Gastroesophageal sphincter (tissue), 3 donors: ENCODE measurements at regions not wholly inside any gene's neighbourhood (a gene's known extent, or its start where the extent isn't known, plus 50 kb on each side); places are given as distances from the start of the nearest gene placed in this dataset.

ENCODE experiments used
- POLR2A ChIP-seq, 2 donors: fragments of 450-650 bp; IDR thresholded peaks; one replicate each; pipeline ENCODE4 v1.6.1; 2017; ENCODE audit warnings: antibody characterized with exemption in 2 of 2, mild to moderate bottlenecking in 2 of 2, moderate library complexity in 1 of 2
- POLR2AphosphoS5 ChIP-seq: sonication (generic); formaldehyde crosslinking; IDR thresholded peaks from one replicate; pipeline ENCODE4 v1.6.1; 2017; ENCODE audit warnings: antibody characterized with exemption
- TF ChIP-seq, protein P1 (sequence below), 4 experiments: fragments of 200-600 bp in 2 of 4; fragments of 450-650 bp in 2 of 4; sonication (generic) in 1 of 4; IDR thresholded peaks; one replicate each; pipeline ENCODE4 v1.5.1; 2017 to 2019; ENCODE audit warnings: antibody characterized with exemption in 4 of 4, mild to moderate bottlenecking in 2 of 4, moderate library complexity in 2 of 4

DNA sequence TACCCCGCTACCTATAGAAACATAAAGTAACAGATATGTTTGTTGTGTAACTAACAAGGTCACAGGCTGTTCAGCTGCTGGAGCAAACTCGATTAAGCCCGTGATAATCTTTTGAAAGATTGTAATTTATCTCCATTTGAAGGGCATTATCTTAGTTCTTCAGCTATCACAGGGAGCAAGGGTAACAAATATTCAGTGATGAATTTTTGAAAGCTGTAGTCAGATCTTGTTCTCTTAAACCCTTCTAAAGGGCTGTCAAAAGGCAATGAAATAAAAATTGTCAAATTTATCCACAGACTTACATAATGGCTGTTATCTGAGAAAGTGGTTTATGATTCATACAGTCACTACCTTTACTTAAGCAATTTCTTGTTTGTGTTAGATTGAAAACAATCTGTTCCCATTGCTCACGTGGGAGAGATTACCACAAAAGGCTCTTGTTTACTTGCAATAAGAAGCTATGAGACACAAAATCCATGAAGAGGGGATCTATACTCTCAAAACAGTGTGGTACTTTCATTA lies 78.3 kb upstream of the ZNF608 start:
- TF ChIP-seq, protein P1, sequence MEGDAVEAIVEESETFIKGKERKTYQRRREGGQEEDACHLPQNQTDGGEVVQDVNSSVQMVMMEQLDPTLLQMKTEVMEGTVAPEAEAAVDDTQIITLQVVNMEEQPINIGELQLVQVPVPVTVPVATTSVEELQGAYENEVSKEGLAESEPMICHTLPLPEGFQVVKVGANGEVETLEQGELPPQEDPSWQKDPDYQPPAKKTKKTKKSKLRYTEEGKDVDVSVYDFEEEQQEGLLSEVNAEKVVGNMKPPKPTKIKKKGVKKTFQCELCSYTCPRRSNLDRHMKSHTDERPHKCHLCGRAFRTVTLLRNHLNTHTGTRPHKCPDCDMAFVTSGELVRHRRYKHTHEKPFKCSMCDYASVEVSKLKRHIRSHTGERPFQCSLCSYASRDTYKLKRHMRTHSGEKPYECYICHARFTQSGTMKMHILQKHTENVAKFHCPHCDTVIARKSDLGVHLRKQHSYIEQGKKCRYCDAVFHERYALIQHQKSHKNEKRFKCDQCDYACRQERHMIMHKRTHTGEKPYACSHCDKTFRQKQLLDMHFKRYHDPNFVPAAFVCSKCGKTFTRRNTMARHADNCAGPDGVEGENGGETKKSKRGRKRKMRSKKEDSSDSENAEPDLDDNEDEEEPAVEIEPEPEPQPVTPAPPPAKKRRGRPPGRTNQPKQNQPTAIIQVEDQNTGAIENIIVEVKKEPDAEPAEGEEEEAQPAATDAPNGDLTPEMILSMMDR (IDR thresholded peaks at IDR 0.05), result no peak
- TF ChIP-seq POLR2A (IDR thresholded peaks at IDR 0.05), result no peak
- TF ChIP-seq POLR2AphosphoS5, result peak; percentile 55
